HG03039 (cell line): ENCODE measurements at regions not wholly inside any gene's neighbourhood (a gene's known extent, or its start where the extent isn't known, plus 50 kb on each side); places are given as distances from the start of the nearest gene placed in this dataset.
"Not testable (repeated sequence)": the region's sequence is repeated elsewhere in the genome, so short reads cannot be mapped to it uniquely, and the experiment has no call there.

Experiments used
- ATAC-seq: cut with Tn5 transposase; IDR thresholded peaks from one replicate; pipeline ENCODE4 v1.9.1; 2021; ENCODE audit warnings: mild to moderate bottlenecking, moderate library complexity; ENCODE audit not compliant: unreplicated experiment

DNA sequence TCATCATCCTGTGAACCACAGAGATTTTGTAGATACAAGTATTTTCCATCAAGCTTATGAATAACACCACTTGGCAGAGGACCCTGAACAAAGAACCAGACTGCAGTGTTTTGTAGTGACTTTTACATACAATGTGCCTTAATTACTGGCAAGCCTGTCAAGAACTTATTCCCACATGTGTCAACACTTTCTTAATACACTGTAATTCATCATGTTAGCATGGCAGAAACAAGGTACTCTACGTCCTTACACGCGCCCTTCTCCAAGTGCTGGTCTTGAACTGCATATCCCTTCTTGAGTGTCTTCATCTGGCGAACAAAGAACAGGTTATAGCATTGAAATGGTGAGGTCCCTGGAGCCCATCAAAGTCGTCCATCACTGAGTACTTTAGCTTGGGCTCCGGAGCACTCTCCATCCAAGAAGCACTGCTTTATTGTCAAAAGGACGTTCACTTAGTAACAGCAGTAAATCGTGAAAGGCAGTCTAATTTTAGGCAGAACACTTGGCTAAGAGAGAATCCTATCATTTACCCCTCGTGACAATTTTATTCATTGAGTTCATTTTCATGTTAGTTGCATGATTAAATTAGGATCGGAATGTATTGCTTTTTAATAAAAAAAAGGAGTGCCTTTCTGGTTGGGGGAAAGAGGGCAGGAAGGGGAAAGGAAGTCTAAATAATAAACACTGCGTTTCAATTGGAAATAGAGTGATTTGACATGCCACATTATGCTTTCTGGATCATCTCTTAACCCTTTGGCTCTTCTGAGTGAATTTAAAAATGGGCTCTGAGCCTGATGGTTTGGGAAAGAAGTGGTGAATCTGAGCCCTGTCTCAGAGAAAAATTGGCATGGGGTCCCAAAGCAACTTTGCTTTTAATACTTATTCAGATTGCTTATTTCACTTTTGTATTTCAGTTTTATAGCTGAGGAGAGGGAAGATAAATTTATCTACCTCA lies 376.1 kb downstream of the DLEU7 start:
- no peak for ATAC-seq

DNA sequence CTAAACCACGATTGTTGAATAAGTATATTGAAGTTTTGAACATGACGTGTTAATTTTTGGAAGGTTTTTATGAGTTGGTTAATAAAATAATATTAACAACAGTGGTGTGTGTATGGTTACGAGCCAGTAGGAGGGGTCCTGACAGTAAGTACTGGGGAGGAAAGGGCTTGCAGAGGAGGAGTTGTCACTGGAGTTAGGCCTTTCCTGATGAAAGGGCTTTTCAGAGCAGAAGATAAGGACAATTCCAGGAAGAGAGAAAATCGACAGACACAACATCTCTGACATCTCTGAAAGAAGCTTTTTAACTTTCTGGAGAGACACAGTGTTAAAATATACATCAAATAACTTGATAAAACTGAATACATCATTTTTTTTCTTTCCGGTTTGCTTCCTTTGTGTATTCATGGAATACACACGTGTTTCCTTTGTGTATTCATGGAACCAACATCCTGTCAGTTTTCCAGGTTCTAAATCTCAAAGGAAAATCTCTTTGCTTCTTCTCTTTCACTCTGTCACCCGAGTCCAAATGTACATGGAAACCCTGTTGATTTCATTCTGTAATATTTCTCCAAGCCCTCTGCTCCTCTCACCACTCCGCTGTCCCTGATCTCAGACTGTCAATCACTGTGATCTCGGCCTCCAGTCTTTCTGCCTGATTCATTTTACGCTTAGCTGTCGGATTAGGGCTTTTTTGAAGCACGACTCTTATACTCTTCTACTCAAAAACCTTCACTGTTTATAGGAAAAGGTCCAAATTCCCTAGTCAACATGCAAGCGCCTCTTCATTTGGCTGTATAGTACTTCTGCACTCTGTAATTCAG lies 374.4 kb downstream of the DLEU7 start:
- ATAC-seq: no peak

DNA sequence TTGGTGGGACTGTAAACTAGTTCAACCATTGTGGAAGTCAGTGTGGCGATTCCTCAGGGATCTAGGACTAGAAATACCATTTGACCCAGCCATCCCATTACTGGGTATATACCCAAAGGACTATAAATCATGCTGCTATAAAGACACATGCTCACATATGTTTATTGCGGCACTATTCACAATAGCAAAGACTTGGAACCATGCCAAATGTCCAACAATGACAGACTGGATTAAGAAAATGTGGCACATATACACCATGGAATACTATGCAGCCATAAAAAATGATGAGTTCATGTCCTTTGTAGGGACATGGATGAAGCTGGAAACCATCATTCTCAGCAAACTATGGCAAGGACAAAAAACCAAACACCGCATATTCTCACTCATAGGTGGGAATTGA lies 370.4 kb downstream of the DLEU7 start:
- ATAC-seq: not testable (repeated sequence)

DNA sequence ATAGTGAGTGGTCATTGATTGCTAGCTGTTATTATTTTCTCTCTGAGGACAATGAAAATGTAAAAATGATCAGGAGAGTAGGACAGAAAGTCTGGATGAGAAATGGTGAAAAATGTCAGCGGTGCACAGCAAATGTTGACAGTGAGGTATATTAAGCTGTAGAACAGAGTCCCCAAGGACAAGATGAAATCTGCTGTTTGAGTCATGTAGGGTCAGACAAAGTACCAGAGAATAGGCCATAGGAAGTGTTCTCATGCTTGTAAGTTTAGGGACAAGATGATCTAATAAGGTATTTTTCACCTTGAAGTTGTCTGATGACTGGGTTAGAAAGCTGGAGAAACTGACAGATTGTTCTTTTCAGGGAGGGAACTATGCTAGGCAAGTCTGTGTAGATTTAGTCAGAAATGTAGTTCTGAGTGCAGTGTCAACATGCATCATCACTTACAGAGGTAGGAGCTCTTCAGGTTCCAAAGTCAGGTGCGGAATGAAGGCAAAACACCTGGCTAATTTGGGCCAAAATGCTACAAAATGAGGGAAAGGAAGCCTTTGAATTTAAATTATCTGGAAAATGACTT lies 369.3 kb downstream of the DLEU7 start:
- no peak for ATAC-seq

GRCh38 chr13:50476577-50477285 lies 366.8 kb downstream of the DLEU7 start:
- ATAC-seq: no peak

DNA sequence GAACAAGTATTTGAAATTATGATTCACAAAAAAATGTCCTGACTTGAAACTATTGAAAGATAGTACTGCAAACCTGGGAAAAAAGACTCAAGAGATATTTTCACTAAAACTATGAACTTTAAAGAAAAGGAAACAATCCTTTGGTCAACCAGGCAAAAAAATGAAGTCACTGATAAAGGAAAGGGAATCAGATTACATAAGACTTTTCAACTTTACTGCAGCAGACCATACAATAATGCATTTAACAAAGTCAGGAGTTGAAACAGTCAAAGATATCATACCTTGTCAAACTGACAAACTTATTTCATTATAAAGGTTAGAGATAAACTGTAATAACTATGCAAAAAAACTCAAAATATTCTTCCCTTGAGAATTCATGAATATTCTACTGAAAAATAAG lies 361.6 kb downstream of the DLEU7 start:
- ATAC-seq: no peak

- ATAC-seq: no peak
Measured at GRCh38 chr13:50483416-50483815, 360.1 kb downstream of the DLEU7 start.

DNA sequence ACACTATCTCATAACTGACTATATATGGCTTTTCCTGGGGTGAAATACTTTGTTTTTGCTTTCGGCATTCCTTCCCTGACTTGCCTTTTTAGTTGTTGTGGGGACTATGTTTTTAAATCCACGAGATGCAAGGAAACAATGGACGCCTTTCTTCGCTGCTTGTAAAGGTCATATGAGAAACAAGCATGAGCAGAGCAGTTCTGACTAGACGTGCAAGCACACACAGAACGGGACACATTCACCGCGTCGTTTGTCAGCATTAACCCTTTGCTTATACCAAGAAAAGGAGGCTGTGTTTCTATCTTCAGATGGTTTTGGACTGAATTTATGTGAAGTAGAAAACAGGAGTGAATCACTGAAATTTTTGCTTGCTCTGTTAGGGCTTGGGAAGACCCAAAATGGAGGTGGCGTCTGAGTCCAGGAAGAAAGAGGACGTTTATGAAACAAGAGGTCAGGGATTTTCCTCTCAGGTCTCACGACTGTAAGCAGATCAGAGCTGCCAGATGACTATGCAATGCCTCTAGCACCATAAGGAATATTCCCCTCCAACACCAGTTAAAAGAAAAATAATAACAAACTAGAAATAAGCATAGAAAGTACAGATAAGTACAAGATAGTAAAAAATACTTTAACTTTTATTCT lies 358.9 kb downstream of the DLEU7 start:
- ATAC-seq: no peak

GRCh38 chr13:50485979-50486935 lies 357.2 kb downstream of the DLEU7 start:
- ATAC-seq: no peak

- no peak for ATAC-seq
Measured at GRCh38 chr13:50493683-50494082, 349.8 kb downstream of the DLEU7 start.

- no peak for ATAC-seq
Measured at GRCh38 chr13:50494138-50494537, 349.4 kb downstream of the DLEU7 start.

DNA sequence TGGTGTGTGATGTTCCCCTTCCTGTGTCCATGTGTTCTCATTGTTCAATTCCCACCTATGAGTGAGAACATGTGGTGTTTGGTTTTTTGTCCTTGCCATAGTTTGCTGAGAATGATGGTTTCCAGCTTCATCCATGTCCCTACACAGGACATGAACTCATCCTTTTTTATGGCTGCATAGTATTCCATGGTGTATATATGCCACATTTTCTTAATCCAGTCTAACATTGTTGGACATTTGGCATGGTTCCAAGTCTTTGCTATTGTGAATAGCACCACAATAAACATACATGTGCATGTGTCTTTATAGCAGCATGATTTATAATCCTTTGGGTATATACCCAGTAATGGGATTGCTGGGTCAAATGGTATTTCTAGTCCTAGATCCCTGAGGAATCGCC lies 340.3 kb downstream of the DLEU7 start:
- not testable (repeated sequence) for ATAC-seq

GRCh38 chr13:50509167-50509566 lies 334.3 kb downstream of the DLEU7 start:
- no peak for ATAC-seq

DNA sequence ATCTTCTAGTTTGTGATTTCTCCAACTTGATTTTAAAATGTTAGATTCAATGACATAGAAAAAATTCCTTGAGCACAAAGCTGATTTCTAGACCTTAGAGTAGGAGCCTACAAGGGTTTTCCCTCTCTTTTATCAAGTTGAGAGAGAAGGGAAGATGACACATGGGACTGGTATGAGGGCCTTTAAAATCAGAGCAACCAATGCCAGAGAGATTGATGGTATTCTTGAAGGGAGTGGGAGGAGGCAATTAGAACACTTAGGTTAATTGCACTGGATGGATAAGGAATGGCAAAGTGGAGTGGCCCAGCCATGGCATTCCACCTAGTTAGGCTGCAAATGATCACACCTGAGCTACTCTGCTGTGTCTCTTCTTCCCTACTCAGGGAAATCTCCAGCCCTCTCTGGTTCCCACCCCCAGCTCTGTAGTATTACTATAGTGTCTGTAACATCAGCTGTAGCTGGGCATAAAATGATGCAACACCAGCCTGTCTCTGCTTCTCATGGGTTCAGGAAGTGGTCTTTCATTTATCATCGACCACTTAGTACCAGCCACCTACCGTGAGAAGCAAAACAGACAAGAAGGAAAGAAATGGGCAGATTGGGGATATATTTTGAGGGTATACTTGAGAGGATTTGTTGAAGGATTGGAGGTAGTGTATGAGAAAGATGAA lies 333.6 kb downstream of the DLEU7 start:
- ATAC-seq: no peak

- not testable (repeated sequence) for ATAC-seq
Measured at GRCh38 chr13:50510885-50511545, 332.5 kb downstream of the DLEU7 start.

- peak; percentile 30 for ATAC-seq
Measured at GRCh38 chr13:50511877-50512341, 331.6 kb downstream of the DLEU7 start.

- peak; percentile 90 for ATAC-seq
Measured at GRCh38 chr13:50512474-50513299, 330.8 kb downstream of the DLEU7 start.
